GM10248 (cell line): ENCODE measurements at regions not wholly inside any gene's neighbourhood (a gene's known extent, or its start where the extent isn't known, plus 50 kb on each side); places are given as distances from the start of the nearest gene placed in this dataset.

Experiments used
- CTCF ChIA-PET: fragments of 300-600 bp; sonication (Branson Sonifier 250); formaldehyde crosslinking; extraction: SDS; loops from one replicate; lab custom pipeline; 2021; ENCODE audit warnings: antibody characterized with exemption; lab: Yijun Ruan, JAX
- POLR2A ChIA-PET: fragments of 350-650 bp; sonication (Branson Sonifier 250); formaldehyde crosslinking; extraction: SDS; loops from one replicate; lab custom pipeline; 2020; ENCODE audit warnings: antibody characterized with exemption; lab: Yijun Ruan, JAX
- DNase-seq: peaks from one replicate; pipeline ENCODE4 v3.0.0; 2012; ENCODE audit errors: extremely low spot score
- TF ChIP-seq, protein P1 (sequence below): IDR thresholded peaks from 2 replicates; pipeline ENCODE4 v1.5.1; 2012; ENCODE audit warnings: mild to moderate bottlenecking, low read depth; ENCODE audit errors: extremely low read depth, missing control alignments, control extremely low read depth

DNA sequence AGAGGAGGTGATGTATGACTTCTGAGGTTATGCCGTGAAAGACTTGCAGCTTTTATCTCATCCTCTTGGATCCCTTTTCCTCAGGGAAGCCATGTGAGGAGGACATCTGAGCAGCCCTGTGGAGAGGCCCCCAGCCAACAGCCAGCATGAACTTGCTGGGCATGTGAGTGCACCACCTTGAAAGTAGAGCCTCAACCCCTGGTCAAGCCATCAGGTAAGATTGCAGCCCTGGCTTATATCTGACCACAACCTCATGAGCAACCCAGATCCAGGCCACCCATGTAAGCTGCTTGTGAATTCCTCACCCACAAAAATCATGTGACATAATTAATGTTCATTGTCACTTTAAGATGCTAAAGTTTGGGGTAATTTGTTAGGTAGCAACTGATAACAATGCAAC, 121.0 kb downstream of the MIAT start:
- ChIA-PET POLR2A (no interaction called here), CTCF (interaction anchor here (1.2 kb wide), 1 partner anchor 9 kb away, joined by 3 read pairs; no protein-coding TSS in a partner anchor)
- no peak for DNase-seq
- TF ChIP-seq, protein P1, sequence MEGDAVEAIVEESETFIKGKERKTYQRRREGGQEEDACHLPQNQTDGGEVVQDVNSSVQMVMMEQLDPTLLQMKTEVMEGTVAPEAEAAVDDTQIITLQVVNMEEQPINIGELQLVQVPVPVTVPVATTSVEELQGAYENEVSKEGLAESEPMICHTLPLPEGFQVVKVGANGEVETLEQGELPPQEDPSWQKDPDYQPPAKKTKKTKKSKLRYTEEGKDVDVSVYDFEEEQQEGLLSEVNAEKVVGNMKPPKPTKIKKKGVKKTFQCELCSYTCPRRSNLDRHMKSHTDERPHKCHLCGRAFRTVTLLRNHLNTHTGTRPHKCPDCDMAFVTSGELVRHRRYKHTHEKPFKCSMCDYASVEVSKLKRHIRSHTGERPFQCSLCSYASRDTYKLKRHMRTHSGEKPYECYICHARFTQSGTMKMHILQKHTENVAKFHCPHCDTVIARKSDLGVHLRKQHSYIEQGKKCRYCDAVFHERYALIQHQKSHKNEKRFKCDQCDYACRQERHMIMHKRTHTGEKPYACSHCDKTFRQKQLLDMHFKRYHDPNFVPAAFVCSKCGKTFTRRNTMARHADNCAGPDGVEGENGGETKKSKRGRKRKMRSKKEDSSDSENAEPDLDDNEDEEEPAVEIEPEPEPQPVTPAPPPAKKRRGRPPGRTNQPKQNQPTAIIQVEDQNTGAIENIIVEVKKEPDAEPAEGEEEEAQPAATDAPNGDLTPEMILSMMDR = no peak

DNA sequence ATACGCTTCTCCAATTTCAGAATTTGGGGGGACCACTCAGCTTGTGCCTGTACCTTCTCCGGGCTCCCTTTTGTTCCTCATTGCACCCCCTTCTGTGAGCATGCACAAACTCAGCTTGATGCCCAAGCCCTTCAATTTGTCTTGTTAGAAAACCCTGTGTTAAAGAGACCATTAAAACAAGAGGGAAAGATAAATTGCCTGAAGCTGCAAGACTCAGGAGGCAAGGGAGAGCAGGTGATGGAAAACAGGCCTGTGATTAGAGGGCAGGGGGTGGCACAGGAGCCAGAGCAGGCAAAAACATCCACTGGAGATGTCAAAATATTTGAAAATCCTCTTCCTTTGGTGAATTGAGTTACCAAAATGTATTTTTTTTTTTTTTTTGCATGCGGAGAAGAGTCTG, 121.7 kb downstream of the MIAT start:
- no peak for DNase-seq
- ChIA-PET POLR2A (no interaction called here), CTCF (interaction anchor here (1.0 to 1.4 kb wide), 4 partner anchors 8 to 415 kb away, joined by 3 to 4 read pairs (median 3); no protein-coding TSS in a partner anchor)
- TF ChIP-seq, protein P1 = no peak

DNA sequence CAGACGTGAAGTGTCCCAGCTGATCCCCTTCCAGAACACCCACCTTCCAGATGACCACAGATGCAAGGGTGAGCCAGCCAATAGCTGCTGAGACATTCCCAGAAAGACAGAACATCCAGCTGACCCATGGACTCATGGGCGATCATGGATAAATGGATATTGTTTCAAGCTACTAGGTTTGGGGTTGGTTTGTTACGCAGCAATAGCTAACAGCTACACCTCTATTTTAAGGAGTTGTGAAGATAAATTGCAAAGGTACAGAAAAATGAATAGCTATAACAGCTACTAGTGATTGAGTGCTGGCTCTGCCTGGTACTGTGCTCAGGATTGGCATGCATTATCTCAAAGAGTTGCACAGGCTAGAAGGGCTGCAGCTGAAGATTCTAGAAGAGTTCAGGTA, 122.5 kb downstream of the MIAT start:
- DNase-seq = no peak
- CTCF ChIA-PET = interaction anchor here (1.0 to 1.4 kb wide), 3 partner anchors 13 to 415 kb away, joined by 3 to 4 read pairs (median 3); no protein-coding TSS in a partner anchor
- POLR2A ChIA-PET = no interaction called here
- TF ChIP-seq, protein P1 = no peak

DNA sequence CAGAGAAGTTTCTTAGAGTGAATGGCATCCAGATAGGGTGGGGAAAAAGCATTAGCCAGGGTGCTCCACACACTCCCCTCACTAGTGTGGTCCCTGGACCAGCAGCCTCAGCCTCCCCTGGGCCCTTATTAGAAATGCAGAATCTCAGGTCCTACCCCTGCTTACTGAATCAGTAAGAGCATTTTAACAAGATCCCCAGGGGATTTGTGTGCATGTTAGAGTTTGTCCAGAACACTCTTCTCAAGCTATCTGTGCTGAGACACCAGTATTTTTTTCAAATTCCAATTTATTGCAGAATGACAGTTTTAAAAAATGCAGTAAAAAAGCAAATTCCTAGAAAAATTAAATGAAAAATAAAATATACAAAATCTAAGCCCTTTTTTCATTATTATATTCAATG, 123.1 kb downstream of the MIAT start:
- DNase-seq = no peak
- TF ChIP-seq, protein P1 = no peak
- CTCF ChIA-PET = interaction anchor here (1.4 kb wide), 1 partner anchor 416 kb away, joined by 3 read pairs; no protein-coding TSS in a partner anchor
- POLR2A ChIA-PET = no interaction called here

GRCh38 chr22:26781062-26781461, 123.7 kb downstream of the MIAT start:
- CTCF ChIA-PET = no interaction called here
- no peak for DNase-seq
- POLR2A ChIA-PET = no interaction called here
- TF ChIP-seq, protein P1 = no peak

DNA sequence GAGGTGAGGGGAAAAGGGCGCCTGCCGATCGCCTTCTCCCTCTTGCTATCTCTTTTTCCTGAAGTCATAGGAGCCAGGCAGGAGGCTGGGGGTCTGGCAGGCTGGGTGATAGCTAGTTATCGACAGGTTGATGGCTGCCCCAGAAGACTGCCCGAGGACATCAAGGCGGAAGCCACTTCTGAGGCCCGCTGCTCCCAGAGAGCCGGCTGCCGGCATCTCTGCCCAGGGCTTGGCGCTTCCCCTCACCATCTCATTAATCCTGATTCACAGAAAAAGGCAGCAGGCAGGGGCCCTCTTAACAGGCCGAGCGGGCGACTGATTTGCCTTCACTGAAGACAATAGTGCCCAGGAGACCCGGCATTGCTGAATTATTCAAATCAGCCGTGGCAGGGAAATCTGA, 124.2 kb downstream of the MIAT start:
- ChIA-PET POLR2A (no interaction called here), CTCF (no interaction called here)
- DNase-seq = no peak
- TF ChIP-seq, protein P1 = no peak

- POLR2A ChIA-PET = no interaction called here
- DNase-seq = no peak
- TF ChIP-seq, protein P1 = no peak
- CTCF ChIA-PET = no interaction called here
These were observed 126.5 kb downstream of the MIAT start for GRCh38 chr22:26783885-26784284.
